Dedifferentiated amniotic fluid mesenchymal stem cell (primary cell): ENCODE measurements at regions not wholly inside any gene's neighbourhood (a gene's known extent, or its start where the extent isn't known, plus 50 kb on each side); places are given as distances from the start of the nearest gene placed in this dataset.

ENCODE experiments used
- DNase-seq: peaks from one replicate; pipeline ENCODE4 v3.0.0-alpha.2; 2016; ENCODE audit errors: extremely low spot score

GRCh38 chr10:10101106-10101505 lies 916.6 kb upstream of the CELF2 start:
- DNase-seq = no peak

- DNase-seq = no peak
Measured at GRCh38 chr10:10110844-10111490, 906.7 kb upstream of the CELF2 start.

- DNase-seq = no peak
Measured at GRCh38 chr10:10118131-10118530, 899.5 kb upstream of the CELF2 start.

GRCh38 chr10:10120671-10121070 lies 897.0 kb upstream of the CELF2 start:
- no peak for DNase-seq

- no peak for DNase-seq
Measured at GRCh38 chr10:10125676-10126075, 892.0 kb upstream of the CELF2 start.

GRCh38 chr10:10126218-10126617 lies 891.5 kb upstream of the CELF2 start:
- no peak for DNase-seq

GRCh38 chr10:10128387-10128786 lies 889.3 kb upstream of the CELF2 start:
- DNase-seq = no peak

- no peak for DNase-seq
Measured at GRCh38 chr10:10130686-10131085, 887.0 kb upstream of the CELF2 start.

GRCh38 chr10:10132009-10132408 lies 885.7 kb upstream of the CELF2 start:
- DNase-seq = no peak

GRCh38 chr10:10133281-10133680 lies 884.4 kb upstream of the CELF2 start:
- DNase-seq = no peak

- DNase-seq = no peak
Measured at GRCh38 chr10:10138685-10139084, 879.0 kb upstream of the CELF2 start.

- DNase-seq = no peak
Measured at GRCh38 chr10:10141782-10142382, 875.8 kb upstream of the CELF2 start.

GRCh38 chr10:10146604-10147003 lies 871.1 kb upstream of the CELF2 start:
- DNase-seq = no peak

GRCh38 chr10:10149899-10150298 lies 867.8 kb upstream of the CELF2 start:
- no peak for DNase-seq

- no peak for DNase-seq
Measured at GRCh38 chr10:10156917-10157600, 860.6 kb upstream of the CELF2 start.

- no peak for DNase-seq
Measured at GRCh38 chr10:10160821-10161312, 856.8 kb upstream of the CELF2 start.

GRCh38 chr10:10164848-10165247 lies 852.8 kb upstream of the CELF2 start:
- DNase-seq = no peak

- DNase-seq = no peak
Measured at GRCh38 chr10:10165415-10165814, 852.3 kb upstream of the CELF2 start.

- DNase-seq = no peak
Measured at GRCh38 chr10:10178476-10178875, 839.2 kb upstream of the CELF2 start.

GRCh38 chr10:10193848-10194247 lies 823.8 kb upstream of the CELF2 start:
- no peak for DNase-seq

- DNase-seq = no peak
Measured at GRCh38 chr10:10196701-10197100, 821.0 kb upstream of the CELF2 start.

- no peak for DNase-seq
Measured at GRCh38 chr10:10197423-10197822, 820.2 kb upstream of the CELF2 start.

- no peak for DNase-seq
Measured at GRCh38 chr10:10198363-10198762, 819.3 kb upstream of the CELF2 start.
